HG03439 (cell line): ENCODE measurements at regions not wholly inside any gene's neighbourhood (a gene's known extent, or its start where the extent isn't known, plus 50 kb on each side); places are given as distances from the start of the nearest gene placed in this dataset.
"Not testable (repeated sequence)": the region's sequence is repeated elsewhere in the genome, so short reads cannot be mapped to it uniquely, and the experiment has no call there.

ENCODE experiments used
- ATAC-seq: cut with Tn5 transposase; IDR thresholded peaks from one replicate; pipeline ENCODE4 v1.9.1; 2021; ENCODE audit warnings: mild to moderate bottlenecking, moderate library complexity; ENCODE audit not compliant: unreplicated experiment

DNA sequence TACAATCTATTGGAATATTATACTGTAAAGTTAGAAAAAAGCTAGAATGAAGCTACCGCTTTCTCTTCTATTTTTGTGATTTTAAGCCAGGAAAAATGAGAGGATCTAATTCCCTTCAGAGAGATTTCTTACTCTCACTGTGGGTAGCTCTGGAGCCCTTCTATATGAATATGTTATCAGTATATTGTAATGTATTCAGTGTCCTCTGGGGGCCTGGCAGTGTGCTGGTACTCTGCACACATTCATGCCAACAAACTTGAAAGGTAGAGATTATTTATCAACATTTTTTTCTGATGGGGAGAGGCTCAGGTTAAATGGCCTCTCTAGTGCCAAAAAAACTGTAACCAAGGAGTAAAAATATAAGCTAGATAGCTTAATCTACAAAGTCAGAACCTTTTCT lies 292.8 kb downstream of the TTC6 start:
- ATAC-seq: no peak

DNA sequence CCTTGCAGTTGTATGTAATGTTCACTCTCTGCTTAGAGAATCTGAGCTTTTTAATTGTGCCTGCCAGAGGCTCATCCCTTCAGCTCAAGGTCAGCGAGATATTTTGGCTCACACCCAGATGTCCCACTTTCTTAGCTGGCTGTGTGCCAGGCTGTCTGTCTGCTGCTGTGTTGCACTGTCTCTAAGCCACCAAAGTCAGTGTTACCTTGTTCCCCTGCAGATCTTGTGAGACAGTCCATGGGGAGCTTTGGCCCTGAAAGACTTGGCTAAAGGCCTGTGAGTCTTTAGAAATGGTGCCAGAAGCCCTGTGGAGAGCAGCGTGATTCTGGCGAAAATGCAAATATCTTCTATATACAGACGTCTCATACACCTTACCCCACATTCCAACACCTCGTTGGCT lies 293.7 kb downstream of the TTC6 start:
- no peak for ATAC-seq

DNA sequence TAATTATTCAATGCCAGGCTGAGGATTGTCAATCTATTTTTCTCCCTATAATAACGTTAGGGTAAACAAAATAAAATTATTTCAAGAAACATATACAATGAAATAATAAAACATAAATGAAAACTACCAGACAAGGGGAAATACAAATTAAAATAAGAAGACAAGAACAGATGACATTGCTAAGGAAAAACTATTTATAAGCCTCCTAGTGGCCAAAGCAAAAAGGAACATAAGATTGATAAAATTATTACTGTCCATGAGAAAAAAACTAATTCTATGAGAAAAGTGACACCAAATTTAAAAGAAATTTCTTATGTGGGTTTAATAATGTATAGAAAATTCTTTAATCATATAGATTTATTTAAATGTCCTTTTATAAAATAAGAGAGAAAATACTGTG lies 294.7 kb downstream of the TTC6 start:
- no peak for ATAC-seq

DNA sequence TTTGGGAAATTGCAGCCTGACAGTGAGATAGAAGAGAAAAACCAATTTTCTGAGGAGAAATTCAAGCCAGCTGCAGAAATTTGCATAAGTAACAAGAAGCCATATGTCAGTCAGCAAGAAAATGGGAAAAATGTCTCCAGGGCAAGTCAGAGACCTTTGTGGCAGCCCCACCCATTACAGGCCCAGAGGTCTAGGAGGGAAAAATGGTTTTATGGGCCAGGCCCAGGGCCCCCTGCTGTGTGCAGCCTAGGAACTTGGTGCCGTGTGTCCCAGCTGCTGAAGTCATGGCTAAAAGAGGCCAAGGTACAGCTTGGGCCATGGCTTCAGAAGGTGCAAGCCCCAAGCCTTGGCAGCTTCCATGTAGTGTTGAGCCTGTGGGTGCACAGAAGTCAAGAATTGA lies 296.1 kb downstream of the TTC6 start:
- not testable (repeated sequence) for ATAC-seq

DNA sequence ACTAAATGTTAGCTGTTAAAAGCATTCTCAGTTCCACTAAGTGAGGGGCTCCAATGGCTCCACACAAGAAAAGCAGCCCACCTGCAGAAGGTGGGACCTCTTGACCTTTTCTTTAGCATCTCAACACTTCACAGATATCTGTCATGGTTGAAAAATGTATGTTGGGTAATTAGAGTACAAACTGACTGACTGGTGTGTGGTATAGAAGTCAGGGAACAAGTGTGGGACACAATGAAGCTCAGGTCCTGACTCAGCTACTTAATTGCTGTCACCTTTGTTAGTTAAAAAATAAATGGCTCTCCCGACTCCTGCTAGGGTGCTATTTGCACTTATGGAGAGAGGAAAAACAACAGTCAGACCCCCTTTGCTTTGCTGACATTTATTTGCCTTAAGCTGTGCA lies 299.0 kb downstream of the TTC6 start:
- no peak for ATAC-seq

DNA sequence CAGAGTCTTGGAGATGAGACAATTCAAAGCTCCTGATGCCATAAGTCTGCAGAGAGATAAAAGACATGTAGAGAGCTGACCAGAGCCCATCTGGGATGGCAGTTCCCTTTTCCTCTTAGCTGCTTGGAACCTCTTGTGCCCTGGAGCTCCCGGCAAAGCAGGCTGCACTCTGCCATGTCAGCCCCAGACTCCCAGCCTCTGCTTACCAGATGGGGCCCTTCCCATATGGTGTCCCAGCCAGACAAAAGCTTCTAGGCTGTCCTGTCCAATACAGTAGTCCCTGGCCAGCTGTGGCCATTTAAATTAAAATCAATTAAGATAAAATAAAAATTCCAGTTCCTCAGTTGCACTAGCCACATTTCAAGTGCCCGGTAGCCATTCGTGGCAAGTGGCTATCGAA lies 303.9 kb downstream of the TTC6 start:
- ATAC-seq: no peak

DNA sequence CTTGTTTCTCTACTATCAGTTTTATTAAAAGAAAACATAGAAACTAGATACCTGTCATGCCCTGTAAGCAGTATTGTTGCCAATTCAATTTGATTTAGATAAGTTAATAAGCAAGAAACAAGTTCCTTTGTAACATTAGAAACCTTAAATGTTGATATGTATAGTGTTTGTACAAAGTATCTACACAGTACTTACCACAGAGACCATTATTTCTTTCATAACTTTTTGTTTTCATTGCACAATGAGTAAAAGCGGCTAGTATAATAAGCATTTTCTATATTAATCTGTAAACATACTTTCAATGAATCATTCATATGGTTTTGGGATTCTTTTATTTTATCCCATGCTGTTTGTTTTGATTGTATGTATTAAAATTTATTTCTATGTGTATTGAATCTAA lies 305.1 kb downstream of the TTC6 start:
- ATAC-seq: no peak

DNA sequence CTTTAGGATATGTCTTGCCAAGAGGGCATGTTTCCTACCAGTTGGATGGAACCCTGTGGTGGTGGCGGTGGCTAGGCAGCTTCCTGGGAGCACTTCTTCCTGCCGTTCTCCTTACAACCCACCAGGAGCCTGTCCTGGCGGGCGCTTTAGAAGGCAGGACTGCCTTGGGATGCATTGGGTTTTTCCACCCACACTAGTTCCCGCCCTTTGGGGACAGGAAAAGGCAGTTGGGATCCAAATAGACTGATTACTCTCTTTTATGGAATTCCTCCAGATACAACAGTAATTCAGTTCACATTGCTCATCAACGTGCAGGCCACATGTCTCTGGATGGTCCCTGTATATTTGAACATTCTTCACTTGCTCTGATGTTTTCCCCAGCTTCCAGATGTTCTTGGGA lies 305.7 kb upstream of the SSTR1 start:
- ATAC-seq: no peak

DNA sequence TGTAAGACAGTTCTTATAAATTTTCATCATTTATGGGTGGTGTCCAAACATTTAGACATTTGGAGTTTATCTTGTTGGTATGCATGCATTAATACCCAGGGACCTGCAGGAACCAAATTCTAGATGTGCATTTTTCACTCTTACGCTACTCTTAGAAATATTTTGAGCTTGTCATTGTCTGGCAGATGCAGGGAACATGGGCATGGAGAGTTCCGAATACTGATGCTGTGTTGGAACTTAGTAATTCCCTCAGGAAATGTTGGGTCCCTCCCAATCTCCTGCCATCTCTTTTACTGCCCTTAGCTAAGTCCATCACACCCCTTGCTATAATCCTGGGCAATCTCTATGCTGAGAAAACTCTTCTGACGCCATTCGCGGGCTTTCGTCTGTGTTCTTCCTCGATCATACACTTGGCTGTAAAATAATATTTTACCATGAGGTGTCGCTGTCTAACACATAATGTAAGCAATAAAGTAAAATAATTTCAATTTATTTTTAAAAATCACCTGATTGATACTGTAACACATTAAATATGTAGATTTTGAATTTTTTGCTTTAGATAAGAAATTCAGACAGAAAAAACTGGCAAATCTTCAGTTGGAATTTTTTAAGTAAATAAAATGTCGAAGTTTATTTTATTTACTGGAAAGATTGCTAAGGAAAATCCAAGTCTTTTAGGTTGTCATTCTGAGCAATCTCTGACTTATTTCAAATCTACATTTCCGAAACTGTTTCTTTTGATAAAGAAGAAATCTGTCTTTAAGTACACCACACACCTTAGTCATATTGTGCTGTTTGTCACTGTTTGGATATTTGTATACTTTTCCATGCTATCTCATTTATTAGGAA lies 304.1 kb upstream of the SSTR1 start:
- no peak for ATAC-seq

DNA sequence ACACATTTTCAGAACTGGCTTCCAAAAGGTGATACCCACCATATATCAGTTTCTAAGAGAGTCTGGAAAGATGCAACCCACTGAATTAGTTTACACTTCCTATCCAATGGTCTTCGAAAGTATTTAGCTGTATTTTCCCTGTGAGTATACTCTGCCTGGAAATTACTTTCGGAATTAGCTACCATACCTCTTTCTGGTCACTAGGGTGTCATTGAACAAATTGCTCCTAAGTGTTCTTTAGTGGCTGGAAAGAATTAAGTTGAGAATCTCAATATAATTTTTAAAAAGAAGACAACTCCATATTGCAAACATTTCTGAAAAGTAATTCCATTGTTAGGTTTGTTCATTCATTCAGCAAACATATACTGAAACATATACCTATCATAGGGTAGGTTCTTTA lies 283.1 kb upstream of the SSTR1 start:
- no peak for ATAC-seq

DNA sequence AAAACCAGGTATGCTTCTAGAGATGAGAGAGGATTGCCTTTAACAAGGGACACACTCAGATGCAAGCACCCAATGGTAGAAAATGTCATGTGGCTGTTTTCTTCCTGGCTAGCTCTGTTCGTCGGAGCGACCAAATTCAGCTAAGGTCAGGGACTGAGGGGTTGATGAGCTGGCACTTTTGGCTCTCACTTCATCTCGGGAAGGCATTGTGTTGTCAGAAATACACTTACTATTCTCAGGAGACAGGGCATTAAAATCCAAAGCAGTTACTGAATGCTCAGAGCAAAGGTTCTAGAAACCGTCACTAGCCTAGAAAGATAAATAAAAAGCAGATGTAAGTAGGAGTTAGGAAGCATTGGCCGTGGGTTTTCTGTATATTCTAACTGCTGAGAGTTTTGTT lies 275.7 kb upstream of the SSTR1 start:
- no peak for ATAC-seq

DNA sequence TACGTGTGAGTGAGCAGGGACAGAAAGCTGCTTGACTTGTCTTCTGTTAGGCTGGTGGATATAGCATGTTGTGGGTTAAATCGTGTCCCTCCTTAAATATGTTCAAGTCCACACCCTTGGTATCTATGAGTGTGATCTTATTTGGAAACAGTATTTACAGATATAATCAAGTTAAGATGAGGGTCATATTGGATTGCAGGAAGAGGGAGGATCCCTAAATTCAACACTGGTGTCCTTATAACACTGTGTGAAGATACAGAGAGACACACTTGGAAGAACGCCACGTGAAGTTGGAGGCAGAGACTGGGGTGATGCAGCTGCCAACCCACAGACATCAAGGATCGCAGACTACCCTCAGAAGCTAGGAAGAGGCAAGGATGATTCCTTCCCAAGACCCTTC lies 275.2 kb upstream of the SSTR1 start:
- ATAC-seq: no peak

DNA sequence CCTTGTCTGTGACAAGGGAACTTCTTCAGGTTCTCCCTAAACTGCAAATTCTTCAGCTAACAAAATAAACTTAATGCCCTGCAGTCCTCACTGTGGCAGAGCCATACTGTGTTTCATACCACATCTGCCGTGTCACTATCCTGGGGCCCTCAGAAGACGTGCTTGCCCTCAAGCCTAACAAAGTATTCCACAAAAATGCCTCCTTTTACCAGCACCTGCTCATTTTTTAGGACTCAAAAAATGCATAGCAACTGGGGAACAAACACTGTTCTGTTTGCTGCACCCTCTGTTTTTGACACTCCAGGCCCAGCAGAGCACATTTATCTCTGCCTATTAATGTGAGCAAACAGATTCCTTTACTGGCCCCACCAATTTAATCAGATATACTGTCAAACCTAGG lies 270.7 kb upstream of the SSTR1 start:
- no peak for ATAC-seq

DNA sequence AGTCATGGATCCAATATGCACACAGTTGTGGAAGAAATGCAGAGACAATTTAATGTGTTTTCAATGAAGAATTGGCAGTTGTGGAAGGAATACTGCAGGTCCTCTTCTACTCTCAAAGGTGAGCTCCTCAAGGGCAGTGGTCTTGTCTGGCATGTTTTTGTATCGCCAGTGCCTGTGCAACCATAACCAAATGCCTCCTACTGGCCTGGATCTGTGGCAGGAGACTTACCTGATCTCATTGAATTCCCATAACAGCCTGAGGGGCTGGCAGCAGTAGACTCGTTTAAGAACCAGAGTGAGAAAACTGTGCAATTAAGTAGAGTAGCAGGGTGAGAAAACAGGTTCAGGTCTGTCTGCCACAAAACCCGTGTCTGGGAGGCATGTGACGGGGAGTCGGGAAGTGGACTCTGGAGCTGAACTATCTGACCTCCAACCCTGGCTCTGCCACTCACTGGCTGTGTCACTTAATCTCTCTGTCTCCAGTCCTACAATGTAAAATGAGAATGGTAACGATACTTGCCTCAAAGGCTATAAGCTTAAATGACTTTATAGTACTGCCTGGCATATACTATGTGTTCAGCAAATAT lies 268.2 kb upstream of the SSTR1 start:
- ATAC-seq: no peak

DNA sequence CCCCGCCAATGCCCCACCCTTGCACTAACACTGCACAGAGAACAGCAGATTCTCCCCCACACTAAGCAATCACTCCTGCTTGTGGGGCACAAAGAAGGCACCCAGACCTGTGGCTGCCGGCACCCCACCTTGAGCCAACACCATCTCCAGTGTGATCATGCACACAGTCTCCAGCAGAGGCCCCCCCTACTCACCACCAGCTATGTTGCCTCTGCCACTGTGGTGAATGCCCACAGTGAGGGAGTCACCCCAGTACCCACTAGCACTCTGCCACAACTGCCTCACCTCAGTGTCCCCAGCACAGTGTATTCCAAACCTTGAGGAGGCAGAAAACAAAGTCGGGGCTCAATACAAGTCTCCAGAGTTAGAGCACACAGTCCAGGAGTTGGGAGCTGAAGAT lies 261.7 kb upstream of the SSTR1 start:
- ATAC-seq: no peak

DNA sequence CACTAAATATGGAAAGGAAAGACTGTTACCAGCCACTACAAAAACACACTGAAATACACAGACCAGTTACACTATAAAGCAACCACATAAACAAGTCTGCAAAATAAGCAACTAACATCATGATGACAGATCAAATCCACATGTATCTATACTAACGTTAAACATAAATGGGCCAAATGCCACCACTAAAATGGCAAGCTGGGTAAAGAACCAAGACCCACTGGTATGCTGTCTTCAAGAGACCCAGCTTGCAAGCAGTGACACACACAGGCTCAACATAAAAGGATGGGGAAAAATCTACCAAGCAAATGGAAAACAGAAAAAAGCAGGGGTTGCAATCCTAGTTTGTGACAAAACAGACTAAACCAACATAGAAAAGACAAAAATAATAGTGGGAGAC lies 260.9 kb upstream of the SSTR1 start:
- ATAC-seq: no peak

DNA sequence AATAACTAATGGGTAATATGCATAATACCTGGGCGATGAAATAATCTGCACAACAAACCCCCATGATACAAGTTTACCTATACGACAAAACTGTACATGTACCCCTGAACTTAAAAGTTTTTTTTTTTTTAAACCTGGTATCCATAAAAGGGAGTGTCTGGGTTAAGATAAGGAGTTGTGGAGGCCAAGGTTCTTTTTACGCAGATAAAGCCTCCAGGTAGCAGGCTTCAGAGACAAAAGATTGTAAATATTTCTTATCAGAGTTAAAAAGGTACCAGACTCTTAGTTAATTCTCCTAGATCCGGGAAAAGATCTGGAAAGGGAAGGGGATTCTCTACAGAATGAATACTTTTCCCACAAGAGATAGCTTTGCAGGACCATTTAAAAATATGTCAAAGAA lies 259.4 kb upstream of the SSTR1 start:
- no peak for ATAC-seq

DNA sequence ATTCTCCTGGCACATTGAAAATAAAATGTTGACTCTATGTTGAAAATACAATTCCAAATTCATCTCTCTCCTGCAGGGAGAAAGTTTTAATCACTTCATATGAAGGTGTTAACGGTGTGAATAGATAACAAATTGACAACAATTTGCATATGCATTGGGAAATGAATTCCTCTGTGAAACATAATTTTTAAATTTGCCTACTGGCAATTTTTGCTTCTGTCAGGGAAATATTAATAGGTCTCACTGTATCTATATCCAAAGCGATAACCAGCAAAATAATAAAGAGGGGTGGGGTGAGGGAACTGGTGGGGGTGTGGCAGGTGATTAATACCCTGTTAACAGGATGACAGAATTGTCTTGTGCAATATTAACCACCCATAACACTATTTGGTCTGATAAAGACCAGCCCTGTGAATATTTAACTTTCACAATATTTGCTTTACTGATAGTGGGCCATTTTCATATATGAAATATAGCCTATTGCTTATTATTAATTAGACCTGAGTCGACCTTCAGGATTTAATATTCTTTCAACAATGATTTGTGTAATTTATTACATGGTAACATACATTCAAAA lies 239.0 kb upstream of the SSTR1 start:
- no peak for ATAC-seq

DNA sequence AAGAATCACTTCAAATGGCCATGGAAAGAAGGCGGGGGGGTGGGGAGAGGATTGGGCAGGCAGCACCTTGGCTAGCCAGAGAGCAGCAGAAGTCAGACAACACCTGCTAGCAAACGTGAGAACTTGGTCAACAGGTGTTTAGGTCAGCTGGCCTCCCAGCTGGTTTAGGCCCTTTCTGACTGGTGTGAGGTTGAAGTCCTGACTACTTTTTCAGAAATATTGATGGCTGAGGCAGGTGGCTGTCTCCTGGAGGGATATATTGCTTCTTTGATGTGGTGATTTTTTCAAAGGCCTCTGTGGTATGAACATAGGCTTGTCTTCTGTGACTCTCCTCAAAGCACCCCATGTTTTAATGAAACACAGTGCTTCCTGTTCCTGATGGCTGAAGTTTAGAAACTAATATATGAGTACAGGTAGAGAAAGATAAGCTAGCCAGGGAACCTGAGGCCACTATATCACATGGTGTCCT lies 238.2 kb upstream of the SSTR1 start:
- ATAC-seq: no peak

DNA sequence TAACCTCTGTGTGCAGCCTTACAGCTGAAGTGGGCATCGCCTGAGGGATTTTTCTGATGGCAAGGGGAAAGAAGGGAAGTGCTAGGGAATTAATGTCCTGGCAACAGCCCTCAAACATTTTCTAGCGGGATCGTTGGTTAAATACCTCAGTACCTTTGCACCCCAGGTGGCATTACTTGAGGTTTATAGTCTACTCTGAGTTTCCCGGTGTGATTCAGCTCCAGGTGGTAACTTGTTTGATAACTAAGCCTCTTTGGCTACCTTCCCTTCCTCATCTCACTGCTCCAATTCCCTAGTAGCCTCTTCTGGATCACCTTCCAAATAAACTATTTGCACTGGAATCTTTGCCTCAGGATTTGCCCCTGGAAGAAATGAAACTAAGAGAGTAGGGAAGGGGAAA lies 237.0 kb upstream of the SSTR1 start:
- no peak for ATAC-seq

DNA sequence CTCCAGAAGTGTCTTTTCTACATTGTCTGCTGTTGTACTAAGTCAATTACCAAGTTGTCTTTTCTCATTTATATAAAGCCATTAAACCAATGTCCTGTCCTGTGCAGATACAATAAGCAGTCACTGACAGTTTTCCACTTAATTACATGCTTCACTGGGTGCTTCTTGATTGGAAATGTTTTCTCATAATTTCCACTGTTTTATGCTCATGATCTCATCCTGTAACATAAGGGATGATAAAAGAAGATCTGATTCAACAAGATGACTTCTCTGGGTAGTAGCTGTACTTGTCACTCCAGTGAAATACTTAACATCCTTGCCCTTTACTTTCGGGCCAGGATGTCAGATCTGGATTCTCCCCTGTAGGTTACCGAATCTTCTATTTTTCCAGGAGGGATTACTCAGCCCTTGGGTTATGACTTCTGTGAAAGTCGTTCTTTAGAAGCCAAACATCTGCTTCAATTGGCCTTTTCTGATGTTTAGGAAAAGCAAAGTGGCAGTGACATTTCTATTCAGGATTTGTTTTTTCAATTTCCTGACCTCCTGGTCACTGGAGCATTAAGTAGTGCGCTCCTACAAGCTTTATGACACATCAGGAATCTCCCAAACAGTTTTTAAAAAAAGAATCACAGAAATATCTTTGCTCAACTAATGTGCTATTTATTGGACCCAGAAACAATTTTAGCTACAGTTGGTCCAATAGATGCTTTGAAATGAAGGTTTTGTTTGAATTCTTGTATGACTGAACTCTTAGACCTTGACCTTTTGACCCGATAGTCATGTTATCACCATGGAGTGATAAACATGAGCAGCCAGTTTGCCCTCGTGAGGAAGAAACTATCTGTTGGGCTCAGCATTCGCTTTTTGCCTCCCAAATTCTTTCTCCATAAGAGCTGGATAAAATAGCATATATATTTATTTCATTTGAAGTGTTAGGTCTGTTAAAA lies 234.5 kb upstream of the SSTR1 start:
- no peak for ATAC-seq
